GM19324 (cell line): ENCODE measurements at regions not wholly inside any gene's neighbourhood (a gene's known extent, or its start where the extent isn't known, plus 50 kb on each side); places are given as distances from the start of the nearest gene placed in this dataset.
"Not testable (repeated sequence)": the region's sequence is repeated elsewhere in the genome, so short reads cannot be mapped to it uniquely, and the experiment has no call there.

Source experiments
- ATAC-seq: cut with Tn5 transposase; IDR thresholded peaks from one replicate; pipeline ENCODE4 v1.9.1; 2021; ENCODE audit warnings: mild to moderate bottlenecking, moderate library complexity; ENCODE audit not compliant: unreplicated experiment, low FRiP score

GRCh38 chr16:5349101-5349500 is 251.5 kb upstream of the EEF2KMT start:
- ATAC-seq = no peak

GRCh38 chr16:5347561-5347960 is 250.0 kb upstream of the EEF2KMT start:
- no peak for ATAC-seq

- ATAC-seq = no peak
These were observed 239.3 kb upstream of the EEF2KMT start for GRCh38 chr16:5336941-5337340.

- no peak for ATAC-seq
These were observed 236.4 kb upstream of the EEF2KMT start for GRCh38 chr16:5333991-5334390.

GRCh38 chr16:5333126-5333525 is 235.5 kb upstream of the EEF2KMT start:
- no peak for ATAC-seq

GRCh38 chr16:5330058-5330457 is 232.5 kb upstream of the EEF2KMT start:
- ATAC-seq = no peak

- ATAC-seq = no peak
These were observed 231.0 kb upstream of the EEF2KMT start for GRCh38 chr16:5328546-5328945.

GRCh38 chr16:5326395-5326794 is 228.8 kb upstream of the EEF2KMT start:
- no peak for ATAC-seq

- no peak for ATAC-seq
These were observed 228.3 kb upstream of the EEF2KMT start for GRCh38 chr16:5325932-5326331.

GRCh38 chr16:5323284-5324141 is 225.9 kb upstream of the EEF2KMT start:
- ATAC-seq = no peak

GRCh38 chr16:5321930-5322329 is 224.3 kb upstream of the EEF2KMT start:
- ATAC-seq = no peak

GRCh38 chr16:5319799-5320198 is 222.2 kb upstream of the EEF2KMT start:
- ATAC-seq = no peak

GRCh38 chr16:5315914-5316313 is 218.3 kb upstream of the EEF2KMT start:
- ATAC-seq = no peak

- no peak for ATAC-seq
These were observed 216.8 kb upstream of the EEF2KMT start for GRCh38 chr16:5314377-5314776.

GRCh38 chr16:5309946-5310611 is 212.5 kb upstream of the EEF2KMT start:
- no peak for ATAC-seq

GRCh38 chr16:5305023-5305422 is 207.4 kb upstream of the EEF2KMT start:
- no peak for ATAC-seq

GRCh38 chr16:5302372-5303114 is 204.9 kb upstream of the EEF2KMT start:
- no peak for ATAC-seq

GRCh38 chr16:5298202-5298601 is 200.6 kb upstream of the EEF2KMT start:
- no peak for ATAC-seq

- no peak for ATAC-seq
These were observed 198.6 kb upstream of the EEF2KMT start for GRCh38 chr16:5296176-5296575.

- not testable (repeated sequence) for ATAC-seq
These were observed 197.7 kb upstream of the EEF2KMT start for GRCh38 chr16:5295304-5295703.

GRCh38 chr16:5282152-5282551 is 184.6 kb upstream of the EEF2KMT start:
- not testable (repeated sequence) for ATAC-seq
